Panc1 (cell line): ENCODE measurements at regions not wholly inside any gene's neighbourhood (a gene's known extent, or its start where the extent isn't known, plus 50 kb on each side); places are given as distances from the start of the nearest gene placed in this dataset.

Experiments
- ATAC-seq: fragments of 200-7000 bp; cut with Tn5 transposase; 2 replicates; pipeline ENCODE4 v1.9.1; 2020; ENCODE audit warnings: mild to moderate bottlenecking, moderate library complexity
- BruUV-seq: library from RNA; stranded (reverse); fragments of 400-500 nt; replicated peaks from 2 replicates; lab custom pipeline; 2021; lab: Mats Ljungman, UMichigan
- CTCF ChIA-PET: fragments of 300-600 bp; sonication (Branson Sonifier 250); formaldehyde crosslinking; loops from one replicate; lab custom pipeline; 2022; ENCODE audit warnings: antibody characterized with exemption; lab: Charles Lee
- POLR2A ChIA-PET: fragments of 300-600 bp; sonication (Branson Sonifier 250); formaldehyde crosslinking; loops from one replicate; lab custom pipeline; 2022; ENCODE audit warnings: antibody characterized with exemption; lab: Charles Lee
- DNase-seq: peaks from one replicate; pipeline ENCODE4 v3.0.0-alpha.2; 2010; ENCODE audit warnings: low read depth, low spot score
- H3K27ac ChIP-seq: 2 replicates; pipeline ENCODE4 v1.5.1; 2011; ENCODE audit warnings: mild to moderate bottlenecking, low read length, inconsistent platforms
- H3K27me3 ChIP-seq: fragments of 200-500 bp; sonication (Bioruptor generic); 2 replicates; pipeline ENCODE4 v1.6.0; 2014; ENCODE audit warnings: low read length, inconsistent platforms; ENCODE audit not compliant: control insufficient read depth, insufficient read depth
- H3K36me3 ChIP-seq: fragments of 200-500 bp; sonication (Bioruptor generic); 2 replicates; pipeline ENCODE4 v1.5.1; 2014; ENCODE audit warnings: inconsistent platforms, mild to moderate bottlenecking, low read length, moderate library complexity; ENCODE audit not compliant: control insufficient read depth, insufficient read depth
- H3K4me1 ChIP-seq: 2 replicates; pipeline ENCODE4 v1.5.1; 2011; ENCODE audit warnings: inconsistent platforms, mild to moderate bottlenecking, low read length, moderate library complexity; ENCODE audit not compliant: control insufficient read depth, insufficient read depth
- H3K4me3 ChIP-seq, 2 experiments: 2 replicates each; pipeline ENCODE4 v1.5.1; 2011 to 2012; ENCODE audit warnings: low read depth in 2 of 2, low read length in 2 of 2, mild to moderate bottlenecking in 2 of 2, inconsistent platforms in 1 of 2, moderate library complexity in 1 of 2
- H3K9me3 ChIP-seq: fragments of 200-500 bp; sonication (Bioruptor generic); 2 replicates; pipeline ENCODE4 v1.5.1; 2014; ENCODE audit warnings: low read depth, mild to moderate bottlenecking, inconsistent platforms, low read length, moderate library complexity; ENCODE audit not compliant: control insufficient read depth, insufficient read depth
- CTCF ChIP-seq: fragments of 450-650 bp; IDR thresholded peaks from 2 replicates; pipeline ENCODE4 v1.5.1; 2017; ENCODE audit warnings: mild to moderate bottlenecking
- POLR2AphosphoS5 ChIP-seq: IDR thresholded peaks from 2 replicates; pipeline ENCODE4 v1.6.1; 2012; ENCODE audit warnings: mild to moderate bottlenecking, low read depth, low read length, moderate library complexity
- REST ChIP-seq, 2 experiments: IDR thresholded peaks; 2 replicates each; pipeline ENCODE4 v1.6.1; 2011 to 2012; ENCODE audit warnings: low read depth in 2 of 2, control low read depth in 1 of 2, low read length in 1 of 2, mild to moderate bottlenecking in 1 of 2, moderate library complexity in 1 of 2; ENCODE audit not compliant: insufficient read depth in 1 of 2
- SIN3A ChIP-seq: IDR thresholded peaks from 2 replicates; pipeline ENCODE4 v1.6.1; 2012; ENCODE audit warnings: low read depth, mild to moderate bottlenecking, low read length, moderate library complexity, borderline replicate concordance; ENCODE audit not compliant: insufficient read depth
- TCF7L2 ChIP-seq: IDR thresholded peaks from 2 replicates; pipeline ENCODE4 v1.6.1; 2011; ENCODE audit warnings: mild to moderate bottlenecking, low read depth, low read length, inconsistent platforms
- in situ Hi-C: cut with HindIII; loops from 2 replicates; pipeline ENCODE4 v1.10.0; 2016; ENCODE audit warnings: low sequenced_read_pairs, low pct_unique_long_range_greater_than_20kb
- intact Hi-C: fragments of 100-400 bp; cut with micrococcal nuclease; formaldehyde crosslinking; loops from one replicate; pipeline ENCODE4 v1.10.0; 2022; ENCODE audit not compliant: unreplicated experiment

- ATAC-seq: no peak
- intact Hi-C loops: no loop called here
These were observed 68.6 kb upstream of the CACUL1 start for GRCh38 chr10:118823256-118823907.

GRCh38 chr10:118827053-118827452 is 72.3 kb upstream of the CACUL1 start:
- Histone ChIP-seq H3K4me1 (no peaks in the 10 kb centered on the region), H3K9me3 (no peaks in the 10 kb centered on the region), H3K27ac (no peak overlapping the region), H3K4me3 (no peak overlapping the region), H3K27me3 (no peaks in the 10 kb centered on the region), H3K36me3 (no peaks in the 10 kb centered on the region)
- ChIA-PET CTCF (no interaction called here), POLR2A (no interaction called here)
- intact Hi-C loops (no loop called here), in situ Hi-C loops (no loop called here)
- no TSS peak for BruUV-seq
- TF ChIP-seq SIN3A (no peak), CTCF (no peak), POLR2AphosphoS5 (no peak), TCF7L2 (no peak), REST (IDR thresholded peaks at IDR 0.05; ENCODE audit: insufficient read depth in 1 of 2, low read depth in 2 of 2, low read length in 1 of 2) (no peak)
- DNase-seq (no peak), ATAC-seq (no peak)

More at GRCh38 chr10:118823256-118823907, 68.6 kb upstream of the CACUL1 start:
- no TSS peak for BruUV-seq
- Histone ChIP-seq H3K4me1 (no peaks in the 10 kb centered on the region), H3K4me3 (no peak overlapping the region), H3K36me3 (no peaks in the 10 kb centered on the region), H3K9me3 (no peaks in the 10 kb centered on the region), H3K27me3 (no peaks in the 10 kb centered on the region), H3K27ac (no peak overlapping the region)
- ChIA-PET CTCF (no interaction called here), POLR2A (no interaction called here)
- TF ChIP-seq TCF7L2 (no peak), SIN3A (no peak), REST (IDR thresholded peaks at IDR 0.05; ENCODE audit: insufficient read depth in 1 of 2, low read depth in 2 of 2, low read length in 1 of 2) (no peak), POLR2AphosphoS5 (no peak), CTCF (no peak)
- in situ Hi-C loops: no loop called here
- no peak for DNase-seq
